HCT116 (cell line): ENCODE measurements at regions not wholly inside any gene's neighbourhood (a gene's known extent, or its start where the extent isn't known, plus 50 kb on each side); places are given as distances from the start of the nearest gene placed in this dataset.

Experiments
- ATAC-seq: fragments of 200-7000 bp; cut with Tn5 transposase; 2 replicates; pipeline ENCODE4 v1.9.1; 2020; ENCODE audit warnings: mild to moderate bottlenecking, moderate library complexity
- BruUV-seq: library from RNA; stranded (reverse); fragments of 400-500 nt; replicated peaks from 2 replicates; lab custom pipeline; 2021; lab: Mats Ljungman, UMichigan
- CTCF ChIA-PET: fragments of 300-600 bp; sonication (Branson Sonifier 250); formaldehyde crosslinking; loops from one replicate; lab custom pipeline; 2021; ENCODE audit warnings: antibody characterized with exemption; lab: Charles Lee
- POLR2A ChIA-PET: fragments of 300-600, 350-600 bp; sonication (Branson Sonifier 250); formaldehyde crosslinking; loops from one replicate; lab custom pipeline; 2021; ENCODE audit warnings: antibody characterized with exemption; lab: Charles Lee
- RAD21 ChIA-PET, 2 experiments: fragments of 300-600 bp; sonication (Branson Sonifier 250); formaldehyde crosslinking; loops; one replicate each; lab custom pipeline; 2023; ENCODE audit warnings: low total read pairs in 2 of 2; ENCODE audit not compliant: uncharacterized antibody in 2 of 2, unreplicated experiment in 2 of 2, low non-redundant PET in 1 of 2; lab: Charles Lee
- DNase-seq: peaks from one replicate; pipeline ENCODE4 v3.0.0-alpha.2; 2010; ENCODE audit warnings: low read depth, low spot score
- H2AFZ ChIP-seq: fragments of 200-600 bp; shearing (Covaris generic), sonication (generic); 2 replicates; pipeline ENCODE4 v1.6.1; 2017; ENCODE audit warnings: low read depth, mixed run types, mixed read lengths, antibody characterized with exemption, low read length; ENCODE audit not compliant: poor library complexity, severe bottlenecking
- H3K27ac ChIP-seq: 2 replicates; pipeline ENCODE4 v1.5.1; 2012; ENCODE audit warnings: low read depth, low read length
- H3K27me3 ChIP-seq: fragments of 200-600 bp; sonication (generic); 2 replicates; pipeline ENCODE4 v1.6.1; 2016; ENCODE audit warnings: mixed run types, low read length, mixed read lengths; ENCODE audit not compliant: insufficient read depth
- H3K36me3 ChIP-seq, 2 experiments: fragments of 200-500 bp in 1 of 2; fragments of 200-600 bp in 1 of 2; sonication (Bioruptor generic) in 1 of 2; sonication (generic) in 1 of 2; 2 replicates each; pipeline versions ENCODE4 v1.5.1 to v1.6.1; 2014 to 2016; ENCODE audit warnings: low read length in 2 of 2, inconsistent platforms in 1 of 2, mixed read lengths in 1 of 2, mixed run types in 1 of 2; ENCODE audit not compliant: insufficient read depth in 2 of 2, control insufficient read depth in 1 of 2
- H3K4me1 ChIP-seq, 2 experiments: fragments of 200-600 bp in 1 of 2; sonication (generic) in 1 of 2; 2 replicates each; pipeline versions ENCODE4 v1.5.1 to v1.6.1; 2012 to 2017; ENCODE audit warnings: low read length in 2 of 2, inconsistent platforms in 1 of 2, mild to moderate bottlenecking in 1 of 2, mixed read lengths in 1 of 2, mixed run types in 1 of 2, moderate library complexity in 1 of 2; ENCODE audit not compliant: insufficient read depth in 2 of 2, control insufficient read depth in 1 of 2
- H3K4me2 ChIP-seq: fragments of 200-600 bp; sonication (generic); 2 replicates; pipeline ENCODE4 v1.6.1; 2017; ENCODE audit warnings: mixed run types, low read length, mixed read lengths
- H3K4me3 ChIP-seq, 2 experiments: fragments of 200-600 bp in 1 of 2; sonication (generic) in 1 of 2; replicated peaks in 1 of 2; 2 replicates each; pipeline ENCODE4 v1.5.1; 2011 to 2016; ENCODE audit warnings: low read length in 2 of 2, control low read depth in 1 of 2, low read depth in 1 of 2, mild to moderate bottlenecking in 1 of 2, mixed read lengths in 1 of 2, mixed run types in 1 of 2
- H3K79me2 ChIP-seq: fragments of 200-600 bp; sonication (generic); 2 replicates; pipeline ENCODE4 v1.6.1; 2017; ENCODE audit warnings: mild to moderate bottlenecking, mixed run types, low read length, moderate library complexity, mixed read lengths; ENCODE audit not compliant: insufficient read depth
- H3K9ac ChIP-seq: fragments of 200-600 bp; sonication (generic); 2 replicates; pipeline ENCODE4 v1.6.1; 2016; ENCODE audit warnings: low read length, mixed read lengths
- H3K9me2 ChIP-seq: fragments of 200-600 bp; sonication (generic), shearing (Covaris generic); 2 replicates; pipeline ENCODE4 v1.6.1; 2017; ENCODE audit warnings: mixed run types, mild to moderate bottlenecking, moderate library complexity; ENCODE audit not compliant: insufficient read depth
- H3K9me3 ChIP-seq, 2 experiments: fragments of 200-500 bp in 1 of 2; fragments of 200-600 bp in 1 of 2; sonication (Bioruptor generic) in 1 of 2; sonication (generic) in 1 of 2; 2 replicates each; pipeline ENCODE4 v1.6.1; 2014 to 2017; ENCODE audit warnings: low read length in 2 of 2, mixed read lengths in 2 of 2, inconsistent platforms in 1 of 2, low read depth in 1 of 2, mild to moderate bottlenecking in 1 of 2, mixed run types in 1 of 2, moderate library complexity in 1 of 2; ENCODE audit not compliant: control insufficient read depth in 1 of 2, insufficient read depth in 1 of 2
- H4K20me1 ChIP-seq: fragments of 200-600 bp; sonication (generic), shearing (Covaris generic); 2 replicates; pipeline ENCODE4 v1.6.1; 2017; ENCODE audit warnings: mixed run types, mild to moderate bottlenecking, moderate library complexity; ENCODE audit not compliant: insufficient read depth
- EZH2 ChIP-seq: fragments of 200-600 bp; sonication (generic); IDR thresholded peaks from 2 replicates; pipeline ENCODE4 v1.6.1; 2017; ENCODE audit warnings: antibody characterized with exemption, mixed run types
- FOSL1 ChIP-seq: IDR thresholded peaks from 2 replicates; pipeline ENCODE4 v1.6.1; 2012; ENCODE audit warnings: low read depth
- JUND ChIP-seq: IDR thresholded peaks from 2 replicates; pipeline ENCODE4 v1.6.1; 2012
- POLR2A ChIP-seq: IDR thresholded peaks from 2 replicates; pipeline ENCODE4 v1.7.0; 2011; ENCODE audit warnings: borderline replicate concordance; ENCODE audit not compliant: insufficient read depth, insufficient read length; ENCODE audit errors: extremely low read depth
- POLR2AphosphoS5 ChIP-seq: IDR thresholded peaks from 2 replicates; pipeline ENCODE4 v1.6.1; 2011; ENCODE audit warnings: mild to moderate bottlenecking, low read depth, low read length, moderate library complexity
- REST ChIP-seq: IDR thresholded peaks from 2 replicates; pipeline ENCODE4 v1.6.1; 2012; ENCODE audit warnings: low read depth
- SIN3A ChIP-seq: IDR thresholded peaks from 2 replicates; pipeline ENCODE4 v1.6.1; 2012; ENCODE audit warnings: low read depth
- intact Hi-C: fragments of 100-400 bp; cut with micrococcal nuclease; formaldehyde crosslinking; loops from 2 replicates; pipeline ENCODE4 v1.10.0; 2022
- TF ChIP-seq, protein P1 (sequence below): IDR thresholded peaks from 2 replicates; pipeline ENCODE4 v1.6.1; 2012

GRCh38 chr5:61796773-61797172 is 464.7 kb downstream of the ZSWIM6 start:
- intact Hi-C loops = no loop called here
- no peaks in the 10 kb centered on the region for H4K20me1 ChIP-seq
- H3K36me3 ChIP-seq = no peaks in the 10 kb centered on the region
- TF ChIP-seq SIN3A (no peak), JUND (no peak), POLR2AphosphoS5 (no peak), EZH2 (no peak), FOSL1 (no peak), REST (no peak), POLR2A (no peak)
- TF ChIP-seq, protein P1, sequence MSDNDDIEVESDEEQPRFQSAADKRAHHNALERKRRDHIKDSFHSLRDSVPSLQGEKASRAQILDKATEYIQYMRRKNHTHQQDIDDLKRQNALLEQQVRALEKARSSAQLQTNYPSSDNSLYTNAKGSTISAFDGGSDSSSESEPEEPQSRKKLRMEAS = no peak
- no TSS peak for BruUV-seq
- DNase-seq (no peak), ATAC-seq (no peak)
- H3K4me3 ChIP-seq = no peak overlapping the region
- RAD21 ChIA-PET = no interaction called here
- H3K9ac ChIP-seq = no peak overlapping the region
- no peak overlapping the region for H2AFZ ChIP-seq
- H3K9me3 ChIP-seq = no peaks in the 10 kb centered on the region
- H3K27ac ChIP-seq = no peak overlapping the region
- no peaks in the 10 kb centered on the region for H3K4me1 ChIP-seq
- no peaks in the 10 kb centered on the region for H3K9me2 ChIP-seq
- H3K4me2 ChIP-seq = no peak overlapping the region
- CTCF ChIA-PET = no interaction called here
- POLR2A ChIA-PET = no interaction called here
- H3K27me3 ChIP-seq = peaks cover 14% of the 10 kb centered on the region; the same call in 1 of the 2 replicates
- H3K79me2 ChIP-seq = no peaks in the 10 kb centered on the region
